ENCODE measurements at regions not wholly inside any gene's neighbourhood (a gene's known extent, or its start where the extent isn't known, plus 50 kb on each side); places are given as distances from the start of the nearest gene placed in this dataset.

- no peak for DNase-seq
These were observed 54.3 kb upstream of the PTPN1 start for GRCh38 chr20:50455656-50456451.

- no peak for DNase-seq
These were observed 53.5 kb upstream of the PTPN1 start for GRCh38 chr20:50456452-50457324.

GRCh38 chr20:50459124-50459918 is 50.9 kb upstream of the PTPN1 start:
- no peak for DNase-seq

GRCh38 chr20:50460115-50460607 is 50.0 kb upstream of the PTPN1 start:
- no peak for DNase-seq

All from cortex of kidney (tissue), 1 donor.